ENCODE measurements at regions not wholly inside any gene's neighbourhood (a gene's known extent, or its start where the extent isn't known, plus 50 kb on each side); places are given as distances from the start of the nearest gene placed in this dataset.

GRCh38 chr4:63541828-63542227 lies 867.4 kb downstream of the TECRL start:
- Histone ChIP-seq H3K4me1 (no peaks in the 10 kb centered on the region), H3K4me3 (no peak overlapping the region), H3K27ac (no peak overlapping the region), H3K9me3 (peaks cover 0 to 49% (median 29%) of the 10 kb centered on the region in 8 donors), H3K27me3 (replicated peaks in 1 of 7) (no peaks in the 10 kb centered on the region), H3K36me3 (no peaks in the 10 kb centered on the region)
- 64 to 95% (median 75%) methylated on average over 1 to 2 of the region's 2 CpGs for WGBS, 5 donors
- no peak for DNase-seq
- TF ChIP-seq POLR2AphosphoS5 (IDR thresholded peaks at IDR 0.05) (no peak), CTCF (IDR thresholded peaks at IDR 0.05 in 8 of 11, conservative IDR thresholded peaks at IDR 0.05 in 3 of 11) (no peak), POLR2A (IDR thresholded peaks at IDR 0.05) (no peak)
- intact Hi-C loops (cut with DNase I; ENCODE audit: low total_unique reads): no loop called here

GRCh38 chr4:63529581-63530337 lies 879.5 kb downstream of the TECRL start:
- no peak for TF ChIP-seq POLR2AphosphoS5 (IDR thresholded peaks at IDR 0.05)
- no peak for TF ChIP-seq CTCF (IDR thresholded peaks at IDR 0.05 in 8 of 11, conservative IDR thresholded peaks at IDR 0.05 in 3 of 11)
- TF ChIP-seq POLR2A (IDR thresholded peaks at IDR 0.05): no peak
- Histone ChIP-seq H3K27ac (no peak overlapping the region), H3K9me3 (peaks cover 0 to 7% (median 0%) of the 10 kb centered on the region in 8 donors), H3K36me3 (no peaks in the 10 kb centered on the region), H3K4me3 (no peak overlapping the region), H3K4me1 (no peaks in the 10 kb centered on the region), H3K27me3 (replicated peaks in 1 of 7) (no peaks in the 10 kb centered on the region)
- WGBS, 5 donors: 66 to 85% (median 74%) methylated on average over 7 of the region's 7 CpGs
- intact Hi-C loops (cut with DNase I; ENCODE audit: low total_unique reads): no loop called here
- no peak for DNase-seq

- DNase-seq: no peak
- intact Hi-C loops (cut with DNase I; ENCODE audit: low total_unique reads): no loop called here
- H3K27ac ChIP-seq: no peak overlapping the region
- no peak overlapping the region for H3K4me3 ChIP-seq
- no peaks in the 10 kb centered on the region for H3K36me3 ChIP-seq
- TF ChIP-seq CTCF (IDR thresholded peaks at IDR 0.05 in 8 of 11, conservative IDR thresholded peaks at IDR 0.05 in 3 of 11) (no peak), POLR2AphosphoS5 (IDR thresholded peaks at IDR 0.05) (no peak), POLR2A (IDR thresholded peaks at IDR 0.05) (no peak)
- H3K4me1 ChIP-seq: no peaks in the 10 kb centered on the region
- peaks cover 0 to 7% (median 0%) of the 10 kb centered on the region in 8 donors for H3K9me3 ChIP-seq
- H3K27me3 ChIP-seq (replicated peaks in 1 of 7): no peaks in the 10 kb centered on the region
- 45 to 62% (median 52%) methylated on average over 4 of the region's 4 CpGs for WGBS, 5 donors
Observed at GRCh38 chr4:63528256-63528991, 880.8 kb downstream of the TECRL start.

- DNase-seq: no peak
- peaks cover 0 to 13% (median 9%) of the 10 kb centered on the region in 8 donors for H3K9me3 ChIP-seq
- no peaks in the 10 kb centered on the region for H3K27me3 ChIP-seq (replicated peaks in 1 of 7)
- H3K36me3 ChIP-seq: no peaks in the 10 kb centered on the region
- TF ChIP-seq CTCF (IDR thresholded peaks at IDR 0.05 in 8 of 11, conservative IDR thresholded peaks at IDR 0.05 in 3 of 11): no peak
- no peak for TF ChIP-seq POLR2AphosphoS5 (IDR thresholded peaks at IDR 0.05)
- no peak for TF ChIP-seq POLR2A (IDR thresholded peaks at IDR 0.05)
- intact Hi-C loops (cut with DNase I; ENCODE audit: low total_unique reads): no loop called here
- no peaks in the 10 kb centered on the region for H3K4me1 ChIP-seq
- H3K4me3 ChIP-seq: no peak overlapping the region
- no peak overlapping the region for H3K27ac ChIP-seq
- 85 to 97% (median 91%) methylated on average over 1 of the region's 1 CpG for WGBS, 5 donors
Observed at GRCh38 chr4:63526251-63526650, 883.0 kb downstream of the TECRL start.
